ENCODE measurements at regions not wholly inside any gene's neighbourhood (a gene's known extent, or its start where the extent isn't known, plus 50 kb on each side); places are given as distances from the start of the nearest gene placed in this dataset.

- TF ChIP-seq ZFP3 (CRISPR knock-in tag; IDR thresholded peaks at IDR 0.05) (no peak), PPARA (CRISPR knock-in tag; IDR thresholded peaks at IDR 0.05; ENCODE audit: borderline replicate concordance) (no peak), BACH2 (CRISPR knock-in tag; IDR thresholded peaks at IDR 0.05; ENCODE audit: borderline replicate concordance) (no peak), ZFP30 (CRISPR knock-in tag; IDR thresholded peaks at IDR 0.05) (no peak), TSHZ2 (CRISPR knock-in tag; IDR thresholded peaks at IDR 0.05) (no peak), ISL1 (CRISPR knock-in tag; IDR thresholded peaks at IDR 0.05) (no peak), TOX (CRISPR knock-in tag; IDR thresholded peaks at IDR 0.05; ENCODE audit: borderline replicate concordance) (no peak), RARB (CRISPR knock-in tag; IDR thresholded peaks at IDR 0.05) (no peak), POU6F1 (CRISPR knock-in tag; IDR thresholded peaks at IDR 0.05; ENCODE audit: borderline replicate concordance, low read depth) (no peak), ZNF565 (CRISPR knock-in tag; conservative IDR thresholded peaks at IDR 0.05; ENCODE audit: low read depth) (no peak), ESRRG (CRISPR knock-in tag; IDR thresholded peaks at IDR 0.05) (no peak), CSDC2 (CRISPR knock-in tag; IDR thresholded peaks at IDR 0.05) (no peak), ZC3H10 (CRISPR knock-in tag; IDR thresholded peaks at IDR 0.05) (no peak)
- TF ChIP-seq, protein P1, sequence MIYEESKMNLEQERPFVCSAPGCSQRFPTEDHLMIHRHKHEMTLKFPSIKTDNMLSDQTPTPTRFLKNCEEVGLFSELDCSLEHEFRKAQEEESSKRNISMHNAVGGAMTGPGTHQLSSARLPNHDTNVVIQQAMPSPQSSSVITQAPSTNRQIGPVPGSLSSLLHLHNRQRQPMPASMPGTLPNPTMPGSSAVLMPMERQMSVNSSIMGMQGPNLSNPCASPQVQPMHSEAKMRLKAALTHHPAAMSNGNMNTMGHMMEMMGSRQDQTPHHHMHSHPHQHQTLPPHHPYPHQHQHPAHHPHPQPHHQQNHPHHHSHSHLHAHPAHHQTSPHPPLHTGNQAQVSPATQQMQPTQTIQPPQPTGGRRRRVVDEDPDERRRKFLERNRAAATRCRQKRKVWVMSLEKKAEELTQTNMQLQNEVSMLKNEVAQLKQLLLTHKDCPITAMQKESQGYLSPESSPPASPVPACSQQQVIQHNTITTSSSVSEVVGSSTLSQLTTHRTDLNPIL (CRISPR knock-in tag; IDR thresholded peaks at IDR 0.05; ENCODE audit: low read depth): no peak
- ATAC-seq: no peak
Observed at GRCh38 chr5:89072842-89073672, 190.1 kb upstream of the MEF2C start.

- no peak for TF ChIP-seq CSRNP3 (CRISPR knock-in tag; IDR thresholded peaks at IDR 0.05)
- TF ChIP-seq TSHZ2 (CRISPR knock-in tag; IDR thresholded peaks at IDR 0.05): no peak
- no peak for TF ChIP-seq SNAI2 (CRISPR knock-in tag; IDR thresholded peaks at IDR 0.05)
- no peak for TF ChIP-seq TCF4 (CRISPR knock-in tag; IDR thresholded peaks at IDR 0.05; ENCODE audit: borderline replicate concordance)
- no peak for TF ChIP-seq BACH2 (CRISPR knock-in tag; IDR thresholded peaks at IDR 0.05; ENCODE audit: borderline replicate concordance)
- TF ChIP-seq ZNF8 (CRISPR knock-in tag; IDR thresholded peaks at IDR 0.05): no peak
- TF ChIP-seq ZNF565 (CRISPR knock-in tag; conservative IDR thresholded peaks at IDR 0.05; ENCODE audit: low read depth): no peak
- no peak for TF ChIP-seq PATZ1 (CRISPR knock-in tag; IDR thresholded peaks at IDR 0.05; ENCODE audit: borderline replicate concordance)
- TF ChIP-seq ISL1 (CRISPR knock-in tag; IDR thresholded peaks at IDR 0.05): no peak
- TF ChIP-seq TOX (CRISPR knock-in tag; IDR thresholded peaks at IDR 0.05; ENCODE audit: borderline replicate concordance): no peak
- no peak for TF ChIP-seq ESRRG (CRISPR knock-in tag; IDR thresholded peaks at IDR 0.05)
- no peak for TF ChIP-seq ARNTL (CRISPR knock-in tag; IDR thresholded peaks at IDR 0.05; ENCODE audit: borderline replicate concordance, low read depth)
- no peak for TF ChIP-seq PPARA (CRISPR knock-in tag; IDR thresholded peaks at IDR 0.05; ENCODE audit: borderline replicate concordance)
- no peak for ATAC-seq
Observed at GRCh38 chr5:89071941-89072331, 189.0 kb upstream of the MEF2C start.
